HepG2 (cell line): ENCODE measurements at regions not wholly inside any gene's neighbourhood (a gene's known extent, or its start where the extent isn't known, plus 50 kb on each side); places are given as distances from the start of the nearest gene placed in this dataset.

Experiments used
- ATAC-seq: fragments of 200-7000 bp; cut with Tn5 transposase; 3 replicates; pipeline ENCODE4 v1.9.1; 2020; ENCODE audit warnings: mild to moderate bottlenecking, moderate library complexity
- BruUV-seq: library from RNA; stranded (reverse); fragments of 400-500 nt; replicated peaks from 2 replicates; lab custom pipeline; 2021; lab: Mats Ljungman, UMichigan
- CTCF ChIA-PET: fragments of 300-600 bp; formaldehyde crosslinking; extraction: SDS; loops from one replicate; lab custom pipeline; 2021; ENCODE audit warnings: low total read pairs, inconsistent platforms, low intra/inter-chr PET ratio; lab: Yijun Ruan, JAX
- POLR2A ChIA-PET: fragments of 350-600 bp; sonication (Branson Sonifier 250); formaldehyde crosslinking; loops from one replicate; lab custom pipeline; 2020; ENCODE audit warnings: antibody characterized with exemption, inconsistent platforms; lab: Yijun Ruan, JAX
- DNase-seq: peaks from one replicate; pipeline ENCODE4 v3.0.0-alpha.2; 2015; ENCODE audit warnings: low spot score
- FAIRE-seq: peaks from 3 replicates; lab custom pipeline; 2011; peaks lifted over from hg19 to GRCh38; lab: Jason Lieb, UNC
- H2AFZ ChIP-seq: one replicate; pipeline ENCODE4 v1.6.1; 2011; ENCODE audit warnings: low read length, inconsistent platforms
- H3K27ac ChIP-seq: fragments of 300-600 bp; 3 replicates; pipeline ENCODE4 v1.8.0; 2011; ENCODE audit warnings: mixed run types, mild to moderate bottlenecking, mixed read lengths, low read length, inconsistent platforms; ENCODE audit not compliant: insufficient read depth; ENCODE audit errors: extremely low read length
- H3K27me3 ChIP-seq, 2 experiments: fragments of 200-600 bp in 1 of 2; 2 replicates in 1 of 2; 3 replicates in 1 of 2; pipeline versions ENCODE4 v1.6.0 to v1.8.0; 2011; ENCODE audit warnings: low read length in 2 of 2, mild to moderate bottlenecking in 2 of 2, moderate library complexity in 2 of 2, inconsistent platforms in 1 of 2; ENCODE audit not compliant: insufficient read depth in 2 of 2, control insufficient read depth in 1 of 2
- H3K36me3 ChIP-seq, 2 experiments: fragments of 200-600 bp in 1 of 2; replicated peaks in 1 of 2; 2 replicates in 1 of 2; 3 replicates in 1 of 2; pipeline versions ENCODE4 v1.5.1 to v1.8.0; 2011; ENCODE audit warnings: low read length in 2 of 2, inconsistent platforms in 1 of 2; ENCODE audit not compliant: insufficient read depth in 2 of 2, control insufficient read depth in 1 of 2
- H3K4me1 ChIP-seq: 2 replicates; pipeline ENCODE4 v1.5.1; 2012; ENCODE audit warnings: low read length, inconsistent platforms; ENCODE audit not compliant: insufficient read depth
- H3K4me2 ChIP-seq: 2 replicates; pipeline ENCODE4 v1.6.0; 2011; ENCODE audit warnings: low read depth, low read length, inconsistent platforms
- H3K4me3 ChIP-seq, 3 experiments: fragments of 200-600 bp in 1 of 3; sonication (generic), shearing (Covaris generic) in 1 of 3; replicated peaks in 1 of 3; 2 replicates each; pipeline ENCODE4 v1.5.1; 2011 to 2016; ENCODE audit warnings: low read length in 3 of 3, inconsistent platforms in 2 of 3, low read depth in 2 of 3, mild to moderate bottlenecking in 2 of 3, control low read depth in 1 of 3, mixed read lengths in 1 of 3; ENCODE audit not compliant: insufficient read depth in 1 of 3
- H3K79me2 ChIP-seq: one replicate; pipeline ENCODE4 v1.6.1; 2011; ENCODE audit warnings: low read length, inconsistent platforms; ENCODE audit not compliant: insufficient read depth
- H3K9ac ChIP-seq: 2 replicates; pipeline ENCODE4 v1.6.0; 2011; ENCODE audit warnings: mild to moderate bottlenecking, low read depth, low read length, inconsistent platforms; ENCODE audit not compliant: insufficient read depth
- H3K9me3 ChIP-seq: 2 replicates; pipeline ENCODE4 v1.5.1; 2012; ENCODE audit warnings: mild to moderate bottlenecking, low read length
- H4K20me1 ChIP-seq: 2 replicates; pipeline ENCODE4 v1.6.0; 2011; ENCODE audit warnings: inconsistent platforms, mild to moderate bottlenecking, low read length, moderate library complexity; ENCODE audit not compliant: insufficient read depth
- FOXP4 ChIP-seq: sonication (generic); formaldehyde crosslinking; IDR thresholded peaks from 2 replicates; pipeline ENCODE4 v1.4.0; 2020; ENCODE audit warnings: missing genetic modification reagents
- GMEB1 ChIP-seq: sonication (generic); formaldehyde crosslinking; IDR thresholded peaks from 2 replicates; pipeline ENCODE4 v1.5.1; 2020; ENCODE audit warnings: missing genetic modification reagents, mild to moderate bottlenecking, borderline replicate concordance
- LCORL ChIP-seq, 2 experiments: fragments of 450-650 bp in 1 of 2; sonication (generic) in 1 of 2; formaldehyde crosslinking in 1 of 2; IDR thresholded peaks; 2 replicates each; pipeline versions ENCODE4 v1.5.0 to v1.6.1; 2017 to 2020; ENCODE audit warnings: antibody characterized with exemption in 1 of 2, missing genetic modification reagents in 1 of 2
- MIER2 ChIP-seq: IDR thresholded peaks from 2 replicates; pipeline ENCODE4 v1.6.1; 2016; ENCODE audit warnings: missing biosample characterization, missing genetic modification reagents
- NR1H2 ChIP-seq: sonication (generic); formaldehyde crosslinking; IDR thresholded peaks from 2 replicates; pipeline ENCODE4 v1.8.1; 2022; ENCODE audit warnings: low read depth, missing genetic modification reagents, borderline replicate concordance
- NR2F2 ChIP-seq: IDR thresholded peaks from 2 replicates; pipeline ENCODE4 v1.6.1; 2012; ENCODE audit warnings: low read depth, inconsistent platforms, borderline replicate concordance
- ZBTB7A ChIP-seq: sonication (generic); formaldehyde crosslinking; IDR thresholded peaks from 2 replicates; pipeline ENCODE4 v1.8.0; 2022; ENCODE audit warnings: mild to moderate bottlenecking, missing genetic modification reagents
- ZNF142 ChIP-seq: sonication (generic); formaldehyde crosslinking; IDR thresholded peaks from 2 replicates; pipeline ENCODE4 v1.4.0; 2020; ENCODE audit warnings: missing genetic modification reagents
- ZNF317 ChIP-seq: sonication (generic); formaldehyde crosslinking; IDR thresholded peaks from 2 replicates; pipeline ENCODE4 v1.5.0; 2020; ENCODE audit warnings: mild to moderate bottlenecking, missing genetic modification reagents
- ZNF484 ChIP-seq: sonication (generic); formaldehyde crosslinking; IDR thresholded peaks from 2 replicates; pipeline ENCODE4 v1.5.1; 2020; ENCODE audit warnings: mild to moderate bottlenecking, low read depth, missing genetic modification reagents, borderline replicate concordance
- ZNF703 ChIP-seq: sonication (generic); formaldehyde crosslinking; IDR thresholded peaks from 2 replicates; pipeline ENCODE4 v1.5.1; 2020; ENCODE audit warnings: missing genetic modification reagents, mild to moderate bottlenecking, moderate library complexity, borderline replicate concordance
- ZNF772 ChIP-seq: sonication (generic); formaldehyde crosslinking; IDR thresholded peaks from 2 replicates; pipeline ENCODE4 v1.5.0; 2020; ENCODE audit warnings: mild to moderate bottlenecking, missing genetic modification reagents
- WGBS: methylation state at CpG from one replicate; pipeline ENCODE4 v1.1.6; 2017; ENCODE audit warnings: low lambda C conversion rate; 5-methylcytosine and 5-hydroxymethylcytosine counted together
- in situ Hi-C: cut with HindIII; loops from 2 replicates; pipeline ENCODE4 v1.10.0; 2017; ENCODE audit warnings: low pct_unique_long_range_greater_than_20kb; ENCODE audit not compliant: extremely low pct_ligation_motif_present
- intact Hi-C: fragments of 100-400 bp; cut with micrococcal nuclease; formaldehyde crosslinking; loops from one replicate; pipeline ENCODE4 v1.10.0; 2022; ENCODE audit not compliant: unreplicated experiment

- H3K36me3 ChIP-seq: peaks cover 0 to 1% of the 10 kb centered on the region in 2 experiments; a peak in 2 of 5 replicates
- no peaks in the 10 kb centered on the region for H3K9me3 ChIP-seq
- POLR2A ChIA-PET: no interaction called here
- H3K4me3 ChIP-seq: no peak overlapping the region
- no peaks in the 10 kb centered on the region for H3K27me3 ChIP-seq
- no peak overlapping the region for H3K9ac ChIP-seq
- WGBS: 94% methylated on average over 6 of the region's 6 CpGs
- H3K27ac ChIP-seq: no peak overlapping the region
- intact Hi-C loops (no loop called here), in situ Hi-C loops (no loop called here)
- H4K20me1 ChIP-seq: peaks cover 4% of the 10 kb centered on the region; the same call in 1 of the 2 replicates
- no peak overlapping the region for H2AFZ ChIP-seq
- BruUV-seq: no TSS peak
- CTCF ChIA-PET: no interaction called here
- H3K79me2 ChIP-seq: peaks cover 85% of the 10 kb centered on the region
- FAIRE-seq (no peak), ATAC-seq (no peak), DNase-seq (no peak)
- peaks cover 57% of the 10 kb centered on the region for H3K4me1 ChIP-seq
- no peak overlapping the region for H3K4me2 ChIP-seq
- TF ChIP-seq ZNF142 (CRISPR knock-in tag): no peak
- TF ChIP-seq ZNF317 (CRISPR knock-in tag): no peak
- no peak for TF ChIP-seq ZNF703 (CRISPR knock-in tag)
- no peak for TF ChIP-seq NR1H2 (CRISPR knock-in tag)
- no peak for TF ChIP-seq FOXP4 (CRISPR knock-in tag)
- TF ChIP-seq ZNF484 (CRISPR knock-in tag): no peak
- TF ChIP-seq LCORL (IDR thresholded peaks at IDR 0.05): no peak
- no peak for TF ChIP-seq LCORL (CRISPR knock-in tag; IDR thresholded peaks at IDR 0.05)
- no peak for TF ChIP-seq NR2F2
- no peak for TF ChIP-seq ZBTB7A (CRISPR knock-in tag)
- no peak for TF ChIP-seq GMEB1
- TF ChIP-seq ZNF772 (CRISPR knock-in tag): no peak
- no peak for TF ChIP-seq MIER2 (CRISPR knock-in tag)
Observed at GRCh38 chr17:72496461-72496860, 375.6 kb downstream of the SOX9 start.
